Natural killer cell treated with Interleukin-12 subunit alpha and Interleukin-12 subunit beta and Interleukin-15 and Interleukin-18, amount 100 ng/mL, for 72 hours (primary cell): ENCODE measurements at regions not wholly inside any gene's neighbourhood (a gene's known extent, or its start where the extent isn't known, plus 50 kb on each side); places are given as distances from the start of the nearest gene placed in this dataset.
A peak's percentile ranks its signal among the peaks of the same experiment; 100 is the strongest.
"Not testable (repeated sequence)": the region's sequence is repeated elsewhere in the genome, so short reads cannot be mapped to it uniquely, and the experiment has no call there.

Source experiments
- ATAC-seq, 2 donors: fragments of 150-1000 bp; cut with Tn5 transposase in 1 of 2; sonication (Bioruptor Pico), chemical (Tn5 transposase) in 1 of 2; 2 replicates each; pipeline ENCODE4 v1.10.0; 2021
- DNase-seq: peaks from one replicate; pipeline ENCODE4 v3.0.0; 2022; ENCODE audit warnings: low spot score
- H3K27ac Mint-ChIP-seq, 2 donors: 1 replicate in 1 of 2; 2 replicates in 1 of 2; pipeline ENCODE4 v1.8.0; 2022; ENCODE audit warnings: mixed read lengths in 2 of 2, mild to moderate bottlenecking in 1 of 2, moderate library complexity in 1 of 2
- H3K27me3 Mint-ChIP-seq, 2 donors: 1 replicate in 1 of 2; 2 replicates in 1 of 2; pipeline ENCODE4 v1.8.0; 2022; ENCODE audit warnings: mixed read lengths in 2 of 2
- H3K36me3 Mint-ChIP-seq: one replicate; pipeline ENCODE4 v1.8.0; 2022; ENCODE audit warnings: mixed read lengths
- H3K4me1 Mint-ChIP-seq, 2 donors: 1 replicate in 1 of 2; 2 replicates in 1 of 2; pipeline ENCODE4 v1.8.0; 2022; ENCODE audit warnings: low read depth in 2 of 2, mixed read lengths in 2 of 2, mild to moderate bottlenecking in 1 of 2
- H3K4me3 Mint-ChIP-seq: one replicate; pipeline ENCODE4 v1.8.0; 2022; ENCODE audit warnings: mixed read lengths
- H3K9me3 Mint-ChIP-seq: 2 replicates; pipeline ENCODE4 v1.8.0; 2022; ENCODE audit warnings: mixed read lengths

- ATAC-seq (no peak), DNase-seq (no peak)
- Mint-ChIP-seq H3K4me1 (peaks cover 0 to 7% of the 10 kb centered on the region in 2 donors), H3K9me3 (peaks cover 9% of the 10 kb centered on the region), H3K27me3 (peaks cover 0 to 15% of the 10 kb centered on the region in 2 donors), H3K27ac (no peak overlapping the region), H3K36me3 (no peaks in the 10 kb centered on the region), H3K4me3 (no peak overlapping the region)
These were observed 72.4 kb downstream of the FH start for GRCh38 chr1:241447031-241447644.

- no peak for DNase-seq
- ATAC-seq: no peak
- Mint-ChIP-seq H3K4me1 (peaks cover 0 to 7% of the 10 kb centered on the region in 2 donors), H3K4me3 (no peak overlapping the region), H3K9me3 (peaks cover 6% of the 10 kb centered on the region), H3K27me3 (peaks cover 3 to 8% of the 10 kb centered on the region in 2 donors), H3K36me3 (no peaks in the 10 kb centered on the region), H3K27ac (no peak overlapping the region)
These were observed 74.7 kb downstream of the FH start for GRCh38 chr1:241444836-241445235.

GRCh38 chr1:241443561-241443960 lies 76.0 kb downstream of the FH start:
- DNase-seq (no peak), ATAC-seq (no peak)
- Mint-ChIP-seq H3K36me3 (no peaks in the 10 kb centered on the region), H3K4me1 (peaks cover 0 to 7% of the 10 kb centered on the region in 2 donors), H3K9me3 (peaks cover 6% of the 10 kb centered on the region), H3K4me3 (no peak overlapping the region), H3K27ac (no peak overlapping the region), H3K27me3 (peaks cover 3 to 8% of the 10 kb centered on the region in 2 donors)

DNA sequence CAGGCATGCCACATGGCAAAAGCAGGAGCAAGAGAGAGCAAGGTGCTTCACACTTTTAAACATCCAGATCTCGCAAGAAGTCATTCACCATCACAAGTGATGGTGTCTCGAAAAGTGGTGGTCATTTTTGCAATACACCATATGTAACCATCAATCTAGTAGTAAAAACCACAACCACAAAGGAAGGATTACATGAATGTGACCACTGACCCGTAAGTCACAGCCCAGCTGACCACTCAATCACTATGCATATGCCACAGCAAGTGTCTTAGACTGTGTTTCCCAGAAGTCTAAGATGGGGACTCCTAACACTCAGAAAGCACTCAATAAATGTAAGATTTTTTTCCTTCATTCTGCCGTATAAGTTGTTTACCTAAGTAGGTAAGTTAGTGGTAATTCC lies 76.9 kb downstream of the FH start:
- H3K27me3 Mint-ChIP-seq: peaks cover 3 to 8% of the 10 kb centered on the region in 2 donors
- ATAC-seq (no peak), DNase-seq (no peak)
- H3K4me3 Mint-ChIP-seq: no peak overlapping the region
- peaks cover 0 to 7% of the 10 kb centered on the region in 2 donors for H3K4me1 Mint-ChIP-seq
- no peak overlapping the region for H3K27ac Mint-ChIP-seq
- peaks cover 6% of the 10 kb centered on the region for H3K9me3 Mint-ChIP-seq
- H3K36me3 Mint-ChIP-seq: no peaks in the 10 kb centered on the region

GRCh38 chr1:241440904-241441303 lies 78.7 kb downstream of the FH start:
- Mint-ChIP-seq H3K27me3 (peaks cover 3 to 8% of the 10 kb centered on the region in 2 donors), H3K4me1 (peaks cover 0 to 7% of the 10 kb centered on the region in 2 donors), H3K9me3 (peaks cover 6% of the 10 kb centered on the region), H3K4me3 (no peak overlapping the region), H3K27ac (no peak overlapping the region), H3K36me3 (no peaks in the 10 kb centered on the region)
- ATAC-seq (no peak), DNase-seq (no peak)

DNA sequence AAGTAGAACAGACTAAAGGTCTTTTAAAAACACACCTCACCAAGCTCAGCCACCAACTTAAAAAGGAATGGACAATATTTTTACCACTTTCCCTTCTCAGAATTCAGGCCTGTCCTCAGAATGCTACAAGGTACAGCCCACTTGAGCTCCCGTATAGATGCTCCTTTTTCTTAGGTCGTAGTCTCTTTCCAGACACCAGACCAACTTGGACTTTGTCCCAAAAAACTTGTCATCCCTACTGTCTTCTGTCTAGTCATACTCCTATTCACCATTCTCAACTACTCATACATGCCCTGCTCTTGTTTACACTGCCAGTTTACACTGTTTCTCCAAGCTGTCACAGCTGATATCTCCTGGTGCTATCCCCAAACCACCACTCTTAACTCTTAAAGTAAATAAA lies 80.9 kb downstream of the FH start:
- not testable (repeated sequence) for H3K4me3 Mint-ChIP-seq, H3K36me3 Mint-ChIP-seq, H3K4me1 Mint-ChIP-seq, H3K27ac Mint-ChIP-seq, H3K9me3 Mint-ChIP-seq, ATAC-seq, DNase-seq, H3K27me3 Mint-ChIP-seq

DNA sequence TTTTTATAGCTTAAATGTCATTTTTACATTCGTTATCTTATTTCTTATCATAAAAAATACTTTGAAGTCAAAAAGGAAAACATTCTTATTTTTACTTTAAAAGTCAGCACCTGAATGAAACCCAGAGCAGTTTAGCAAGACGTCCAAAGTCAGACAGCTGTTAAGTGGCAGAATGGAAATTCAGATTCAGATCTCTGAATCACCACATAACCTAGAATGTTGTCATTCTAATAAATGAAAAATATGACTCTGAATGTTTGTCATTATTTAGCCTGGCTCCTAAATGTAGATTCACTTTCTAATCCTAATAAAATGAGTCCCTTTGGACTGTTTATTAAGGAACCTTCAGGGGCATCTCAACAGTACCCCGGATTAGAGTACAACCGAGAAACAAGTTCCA lies 75.2 kb upstream of the RGS7 start:
- Mint-ChIP-seq H3K4me1 (no peaks in the 10 kb centered on the region), H3K27ac (no peak overlapping the region), H3K4me3 (no peak overlapping the region), H3K36me3 (no peaks in the 10 kb centered on the region), H3K27me3 (peaks cover 8 to 23% of the 10 kb centered on the region in 2 donors), H3K9me3 (peaks cover 5% of the 10 kb centered on the region)
- ATAC-seq (no peak), DNase-seq (no peak)

DNA sequence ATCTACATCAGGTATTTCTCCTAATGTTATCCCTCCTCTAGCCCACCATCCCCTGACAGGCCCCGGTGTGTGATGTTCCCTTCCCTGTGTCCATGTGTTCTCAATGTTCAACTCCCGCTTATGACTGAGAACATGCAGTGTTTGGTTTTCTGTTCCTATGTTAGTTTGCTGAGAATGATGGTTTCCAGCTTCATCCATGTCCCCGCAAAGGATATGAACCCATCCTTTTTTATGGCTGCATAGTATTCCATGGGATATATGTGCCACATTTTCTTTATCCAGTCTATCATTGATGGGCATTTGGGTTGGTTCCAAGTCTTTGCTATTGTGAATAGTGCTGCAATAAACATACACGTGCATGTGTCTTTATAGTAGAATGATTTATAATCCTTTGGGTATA lies 68.1 kb upstream of the RGS7 start:
- H3K36me3 Mint-ChIP-seq, H3K9me3 Mint-ChIP-seq, H3K27ac Mint-ChIP-seq, H3K4me1 Mint-ChIP-seq, ATAC-seq, H3K4me3 Mint-ChIP-seq, DNase-seq: not testable (repeated sequence)
- peaks cover 38 to 60% of the 10 kb centered on the region in 2 donors for H3K27me3 Mint-ChIP-seq

DNA sequence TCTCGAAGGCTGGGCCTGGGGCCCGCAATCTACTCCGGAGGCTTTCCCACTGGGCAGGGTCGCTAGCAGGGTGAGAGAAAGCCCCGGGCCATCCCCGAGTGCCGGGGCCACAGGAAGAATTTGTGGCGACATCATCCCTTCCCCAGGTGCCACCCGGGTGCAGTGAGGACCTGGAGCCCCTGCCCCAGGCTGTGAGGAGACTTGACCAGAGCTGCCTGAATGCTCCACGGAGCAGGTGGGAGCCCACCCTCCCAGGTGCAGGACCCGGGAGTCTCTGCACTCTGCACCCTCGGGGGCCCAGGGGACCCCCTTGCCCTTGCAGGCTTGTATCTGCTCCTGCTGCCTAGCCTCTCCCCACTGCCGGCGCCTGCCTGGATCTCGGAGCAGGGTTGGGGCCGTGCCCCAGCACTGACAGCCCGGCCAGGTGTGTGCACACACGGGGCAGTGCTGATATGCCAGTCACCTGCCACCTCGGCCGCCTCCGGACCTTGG lies 67.5 kb upstream of the RGS7 start:
- Mint-ChIP-seq H3K27me3 (peaks cover 40 to 59% of the 10 kb centered on the region in 2 donors), H3K4me3 (no peak overlapping the region), H3K36me3 (peaks cover 4% of the 10 kb centered on the region), H3K4me1 (peaks cover 4% of the 10 kb centered on the region in 2 donors), H3K9me3 (peaks cover 3% of the 10 kb centered on the region), H3K27ac (no peak overlapping the region)
- ATAC-seq: peak in 1 of 2 donors; percentile 53
- no peak for DNase-seq

DNA sequence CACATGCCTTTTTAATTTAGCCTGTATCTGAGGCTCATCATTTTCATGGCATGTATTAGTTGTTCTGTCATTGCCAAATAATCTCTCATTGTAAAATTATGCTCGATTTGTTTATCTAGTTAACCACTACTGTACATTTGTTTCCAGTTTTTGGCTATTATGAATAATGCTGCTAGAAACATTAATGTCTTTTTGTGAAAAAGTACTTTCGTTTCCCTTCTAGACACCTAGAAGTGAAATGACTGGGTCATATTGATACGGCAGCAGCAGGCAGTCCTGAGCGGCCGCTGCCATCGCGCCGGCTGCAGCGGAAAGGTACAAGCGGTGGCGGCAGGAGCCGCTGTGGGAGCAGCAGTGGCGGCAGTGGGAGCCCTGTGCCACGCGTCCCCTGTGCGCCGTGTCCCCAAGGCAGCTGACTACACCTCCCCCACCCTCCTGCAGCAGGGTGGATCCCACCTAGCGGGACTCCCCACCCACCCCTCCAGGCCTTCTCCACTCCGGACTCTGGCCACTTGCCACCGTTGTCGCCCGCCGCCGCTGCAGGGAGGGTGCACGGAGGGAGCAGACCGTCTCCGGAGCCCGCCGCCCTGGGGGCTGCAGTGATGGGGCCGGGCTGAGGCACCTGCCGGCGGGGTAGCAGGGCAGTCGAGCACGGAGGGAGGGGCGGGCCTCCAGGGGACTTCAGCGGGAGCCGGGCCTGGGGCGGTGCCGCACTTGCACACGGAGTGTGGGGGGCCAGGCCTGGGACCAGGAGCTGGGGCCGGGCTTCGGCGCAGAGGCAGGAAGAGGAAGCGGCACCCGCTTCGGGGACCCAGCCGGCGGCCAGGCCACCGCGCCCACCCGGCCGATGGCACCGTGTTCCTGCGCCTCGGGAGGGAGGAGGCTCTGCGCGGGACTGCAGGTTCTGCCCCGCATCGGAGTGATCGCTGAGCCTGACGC lies 66.8 kb upstream of the RGS7 start:
- Mint-ChIP-seq H3K4me3 (peak overlapping the region; percentile 31), H3K27me3 (peaks cover 40 to 58% of the 10 kb centered on the region in 2 donors), H3K27ac (no peak overlapping the region), H3K4me1 (peaks cover 4% of the 10 kb centered on the region in 2 donors), H3K9me3 (peaks cover 3% of the 10 kb centered on the region), H3K36me3 (peaks cover 4% of the 10 kb centered on the region)
- peak; percentile 56 to 59 for ATAC-seq
- no peak for DNase-seq

- Mint-ChIP-seq H3K27me3 (peaks cover 34 to 51% of the 10 kb centered on the region in 2 donors), H3K4me1 (peaks cover 4% of the 10 kb centered on the region in 2 donors), H3K36me3 (peaks cover 4% of the 10 kb centered on the region), H3K9me3 (peaks cover 3% of the 10 kb centered on the region), H3K27ac (no peak overlapping the region), H3K4me3 (no peak overlapping the region)
- ATAC-seq: no peak
- DNase-seq: no peak
These were observed 65.5 kb upstream of the RGS7 start for GRCh38 chr1:241422470-241422869.

DNA sequence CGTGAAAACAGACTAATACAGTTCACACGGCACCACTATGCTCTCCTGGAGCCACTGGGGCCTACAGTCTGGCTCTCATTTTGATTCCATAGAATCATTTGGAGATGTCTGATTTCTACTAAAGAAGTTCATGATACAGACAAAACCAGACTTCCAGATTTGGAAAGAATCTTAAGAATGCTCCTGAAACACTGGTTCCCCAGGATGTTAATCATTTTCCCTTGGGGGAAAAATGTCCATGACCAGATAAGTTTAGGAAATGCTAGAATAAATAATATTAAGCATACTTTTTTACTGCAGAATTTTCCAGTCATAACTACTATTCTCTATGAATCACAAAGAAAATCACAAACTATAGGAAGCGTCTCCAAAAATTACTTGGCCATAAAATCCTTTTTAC lies 63.0 kb upstream of the RGS7 start:
- no peak for DNase-seq
- Mint-ChIP-seq H3K27ac (no peak overlapping the region), H3K27me3 (peaks cover 12 to 28% of the 10 kb centered on the region in 2 donors), H3K9me3 (peaks cover 3% of the 10 kb centered on the region), H3K4me3 (no peak overlapping the region), H3K4me1 (peaks cover 4% of the 10 kb centered on the region in 2 donors), H3K36me3 (peaks cover 4% of the 10 kb centered on the region)
- no peak for ATAC-seq

DNA sequence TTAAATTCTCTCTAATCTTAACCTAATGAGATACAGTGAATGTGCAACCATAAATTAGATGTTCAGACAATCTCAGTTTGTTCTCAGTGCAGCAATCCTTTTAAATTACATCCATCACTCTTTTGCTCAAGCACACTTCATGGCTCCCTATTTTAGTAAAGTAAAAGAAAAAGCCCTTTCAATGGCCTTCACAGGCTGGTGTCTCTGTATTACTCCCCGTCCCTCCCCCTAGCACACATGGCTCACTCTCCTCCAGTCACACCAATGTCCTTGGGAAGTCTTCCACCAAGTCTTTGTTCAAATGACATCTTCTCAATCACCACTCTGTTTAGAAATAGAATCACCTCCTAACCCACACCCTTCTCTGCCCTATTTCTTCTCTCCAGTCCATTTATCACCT lies 60.3 kb upstream of the RGS7 start:
- DNase-seq: no peak
- H3K9me3 Mint-ChIP-seq: peaks cover 3% of the 10 kb centered on the region
- H3K36me3 Mint-ChIP-seq: no peaks in the 10 kb centered on the region
- ATAC-seq: no peak
- no peaks in the 10 kb centered on the region for H3K4me1 Mint-ChIP-seq
- H3K27me3 Mint-ChIP-seq: peaks cover 5 to 14% of the 10 kb centered on the region in 2 donors
- H3K27ac Mint-ChIP-seq: no peak overlapping the region
- no peak overlapping the region for H3K4me3 Mint-ChIP-seq

GRCh38 chr1:241413974-241414373 lies 57.0 kb upstream of the RGS7 start:
- Mint-ChIP-seq H3K27me3 (no peaks in the 10 kb centered on the region), H3K4me3 (no peak overlapping the region), H3K27ac (no peak overlapping the region), H3K9me3 (peaks cover 5% of the 10 kb centered on the region), H3K4me1 (no peaks in the 10 kb centered on the region), H3K36me3 (no peaks in the 10 kb centered on the region)
- DNase-seq: no peak
- no peak for ATAC-seq
